ENCODE measurements at regions not wholly inside any gene's neighbourhood (a gene's known extent, or its start where the extent isn't known, plus 50 kb on each side); places are given as distances from the start of the nearest gene placed in this dataset.

GRCh38 chr6:133634474-133634873, 254.4 kb upstream of the TCF21 start:
- Histone ChIP-seq H3K9me3 (no peaks in the 10 kb centered on the region), H3K27me3 (replicated peaks; ENCODE audit: insufficient read depth) (no peaks in the 10 kb centered on the region), H3K4me1 (replicated peaks) (no peaks in the 10 kb centered on the region), H3K4me3 (no peak overlapping the region), H3K36me3 (no peaks in the 10 kb centered on the region), H3K27ac (no peak overlapping the region)
- intact Hi-C loops (cut with DNase I), result no loop called here
- TF ChIP-seq CTCF (IDR thresholded peaks at IDR 0.05) (no peak), POLR2AphosphoS5 (IDR thresholded peaks at IDR 0.05) (no peak), POLR2A (IDR thresholded peaks at IDR 0.05) (no peak)
- DNase-seq (ENCODE audit: low spot score), result no peak
- WGBS, result 93% methylated on average over 3 of the region's 3 CpGs

GRCh38 chr6:133635447-133635846, 253.5 kb upstream of the TCF21 start:
- Histone ChIP-seq H3K27ac (no peak overlapping the region), H3K9me3 (no peaks in the 10 kb centered on the region), H3K4me1 (replicated peaks) (no peaks in the 10 kb centered on the region), H3K4me3 (no peak overlapping the region), H3K36me3 (no peaks in the 10 kb centered on the region), H3K27me3 (replicated peaks; ENCODE audit: insufficient read depth) (no peaks in the 10 kb centered on the region)
- intact Hi-C loops (cut with DNase I), result no loop called here
- no peak for TF ChIP-seq POLR2AphosphoS5 (IDR thresholded peaks at IDR 0.05)
- no peak for TF ChIP-seq POLR2A (IDR thresholded peaks at IDR 0.05)
- no peak for TF ChIP-seq CTCF (IDR thresholded peaks at IDR 0.05)
- WGBS, result 72% methylated on average over 2 of the region's 2 CpGs
- no peak for DNase-seq (ENCODE audit: low spot score)

- Histone ChIP-seq H3K9me3 (no peaks in the 10 kb centered on the region), H3K4me1 (replicated peaks) (no peaks in the 10 kb centered on the region), H3K27ac (no peak overlapping the region), H3K4me3 (no peak overlapping the region), H3K27me3 (replicated peaks; ENCODE audit: insufficient read depth) (no peaks in the 10 kb centered on the region), H3K36me3 (no peaks in the 10 kb centered on the region)
- no peak for DNase-seq (ENCODE audit: low spot score)
- intact Hi-C loops (cut with DNase I), result no loop called here
- WGBS, result 49% methylated on average over 2 of the region's 2 CpGs
- TF ChIP-seq CTCF (IDR thresholded peaks at IDR 0.05) (no peak), POLR2AphosphoS5 (IDR thresholded peaks at IDR 0.05) (no peak), POLR2A (IDR thresholded peaks at IDR 0.05) (no peak)
Measured at GRCh38 chr6:133637436-133637835, 251.5 kb upstream of the TCF21 start.

GRCh38 chr6:133637874-133638273, 251.0 kb upstream of the TCF21 start:
- Histone ChIP-seq H3K36me3 (no peaks in the 10 kb centered on the region), H3K4me3 (no peak overlapping the region), H3K27me3 (replicated peaks; ENCODE audit: insufficient read depth) (no peaks in the 10 kb centered on the region), H3K4me1 (replicated peaks) (no peaks in the 10 kb centered on the region), H3K9me3 (no peaks in the 10 kb centered on the region), H3K27ac (no peak overlapping the region)
- intact Hi-C loops (cut with DNase I), result no loop called here
- TF ChIP-seq POLR2A (IDR thresholded peaks at IDR 0.05) (no peak), CTCF (IDR thresholded peaks at IDR 0.05) (no peak), POLR2AphosphoS5 (IDR thresholded peaks at IDR 0.05) (no peak)
- DNase-seq (ENCODE audit: low spot score), result no peak
- 79% methylated on average over 6 of the region's 6 CpGs for WGBS

- no peaks in the 10 kb centered on the region for H3K27me3 ChIP-seq (replicated peaks; ENCODE audit: insufficient read depth)
- H3K9me3 ChIP-seq, result no peaks in the 10 kb centered on the region
- intact Hi-C loops (cut with DNase I), result no loop called here
- H3K4me1 ChIP-seq (replicated peaks), result no peaks in the 10 kb centered on the region
- TF ChIP-seq POLR2AphosphoS5 (IDR thresholded peaks at IDR 0.05) (no peak), POLR2A (IDR thresholded peaks at IDR 0.05) (no peak), CTCF (IDR thresholded peaks at IDR 0.05) (no peak)
- WGBS, result 73% methylated on average over 5 of the region's 5 CpGs
- DNase-seq (ENCODE audit: low spot score), result no peak
- H3K4me3 ChIP-seq, result no peak overlapping the region
- no peak overlapping the region for H3K27ac ChIP-seq
- H3K36me3 ChIP-seq, result no peaks in the 10 kb centered on the region
Measured at GRCh38 chr6:133641104-133641503, 247.8 kb upstream of the TCF21 start.
